EL (cell line): ENCODE measurements at regions not wholly inside any gene's neighbourhood (a gene's known extent, or its start where the extent isn't known, plus 50 kb on each side); places are given as distances from the start of the nearest gene placed in this dataset.
"Not testable (repeated sequence)": the region's sequence is repeated elsewhere in the genome, so short reads cannot be mapped to it uniquely, and the experiment has no call there.

ENCODE experiments used
- DNase-seq: peaks from one replicate; pipeline ENCODE4 v3.0.0-alpha.2; 2016

- DNase-seq: no peak
Measured at GRCh38 chr4:77450006-77450405, 155.6 kb upstream of the CXCL13 start.

- DNase-seq: no peak
Measured at GRCh38 chr4:77451530-77451929, 154.1 kb upstream of the CXCL13 start.

- not testable (repeated sequence) for DNase-seq
Measured at GRCh38 chr4:77452117-77452516, 153.5 kb upstream of the CXCL13 start.

GRCh38 chr4:77453911-77454310, 151.7 kb upstream of the CXCL13 start:
- peak; percentile 11 for DNase-seq

- DNase-seq: no peak
Measured at GRCh38 chr4:77454858-77455257, 150.8 kb upstream of the CXCL13 start.

- not testable (repeated sequence) for DNase-seq
Measured at GRCh38 chr4:77464100-77464499, 141.5 kb upstream of the CXCL13 start.

- peak; percentile 24 for DNase-seq
Measured at GRCh38 chr4:77465271-77465670, 140.3 kb upstream of the CXCL13 start.

GRCh38 chr4:77466430-77466829, 139.2 kb upstream of the CXCL13 start:
- DNase-seq: no peak

GRCh38 chr4:77471821-77472495, 133.7 kb upstream of the CXCL13 start:
- DNase-seq: no peak

GRCh38 chr4:77473509-77473908, 132.1 kb upstream of the CXCL13 start:
- DNase-seq: peak; percentile 3

- DNase-seq: peak; percentile 15
Measured at GRCh38 chr4:77481856-77482255, 123.8 kb upstream of the CXCL13 start.

GRCh38 chr4:77488882-77489281, 116.7 kb upstream of the CXCL13 start:
- peak; percentile 6 for DNase-seq

- DNase-seq: no peak
Measured at GRCh38 chr4:77493120-77493752, 112.4 kb upstream of the CXCL13 start.

GRCh38 chr4:77493829-77494551, 111.6 kb upstream of the CXCL13 start:
- DNase-seq: peak; percentile 61

- DNase-seq: no peak
Measured at GRCh38 chr4:77496457-77496856, 109.2 kb upstream of the CXCL13 start.

GRCh38 chr4:77500801-77501200, 104.8 kb upstream of the CXCL13 start:
- peak; percentile 83 for DNase-seq

- DNase-seq: peak; percentile 5
Measured at GRCh38 chr4:77501240-77501639, 104.4 kb upstream of the CXCL13 start.

GRCh38 chr4:77501851-77502250, 103.8 kb upstream of the CXCL13 start:
- peak; percentile 63 for DNase-seq

- DNase-seq: no peak
Measured at GRCh38 chr4:77504407-77504806, 101.2 kb upstream of the CXCL13 start.

- DNase-seq: no peak
Measured at GRCh38 chr4:77505275-77505957, 100.2 kb upstream of the CXCL13 start.

GRCh38 chr4:77505958-77506319, 99.7 kb upstream of the CXCL13 start:
- no peak for DNase-seq

GRCh38 chr4:77510367-77510766, 95.3 kb upstream of the CXCL13 start:
- no peak for DNase-seq

GRCh38 chr4:77525538-77525937, 80.1 kb upstream of the CXCL13 start:
- DNase-seq: no peak

GRCh38 chr4:77527900-77528299, 77.7 kb upstream of the CXCL13 start:
- DNase-seq: not testable (repeated sequence)
